Ectodermal cell (in vitro differentiated cells): ENCODE measurements at regions not wholly inside any gene's neighbourhood (a gene's known extent, or its start where the extent isn't known, plus 50 kb on each side); places are given as distances from the start of the nearest gene placed in this dataset.

ENCODE experiments used
- H3K27ac ChIP-seq: 2 replicates; pipeline ENCODE4 v1.7.0; 2013; ENCODE audit warnings: mild to moderate bottlenecking, low read depth, low read length; ENCODE audit not compliant: insufficient read depth, poor library complexity, severe bottlenecking
- H3K27me3 ChIP-seq: 2 replicates; pipeline ENCODE4 v1.7.0; 2013; ENCODE audit warnings: mild to moderate bottlenecking, low read length; ENCODE audit not compliant: insufficient read depth, control insufficient read depth, poor library complexity, severe bottlenecking
- H3K36me3 ChIP-seq: one replicate; pipeline ENCODE4 v1.7.0; 2013; ENCODE audit warnings: low read length; ENCODE audit not compliant: control insufficient read depth, insufficient read depth
- H3K4me1 ChIP-seq: one replicate; pipeline ENCODE4 v1.7.0; 2013; ENCODE audit warnings: low read length; ENCODE audit not compliant: control insufficient read depth, insufficient read depth
- H3K4me3 ChIP-seq: 2 replicates; pipeline ENCODE4 v1.7.0; 2013; ENCODE audit warnings: low read depth, low read length, control low read depth; ENCODE audit not compliant: insufficient read depth
- H3K9me3 ChIP-seq: 2 replicates; pipeline ENCODE4 v1.7.0; 2013; ENCODE audit warnings: mild to moderate bottlenecking, low read length, moderate library complexity; ENCODE audit not compliant: control insufficient read depth
- WGBS, 2 experiments: methylation state at CpG; one replicate each; pipeline ENCODE4 v1.1.7; 2013; ENCODE audit warnings: missing lambda C conversion rate in 2 of 2; 5-methylcytosine and 5-hydroxymethylcytosine counted together

- Histone ChIP-seq H3K27ac (no peak overlapping the region), H3K9me3 (no peaks in the 10 kb centered on the region), H3K4me1 (no peaks in the 10 kb centered on the region), H3K27me3 (no peaks in the 10 kb centered on the region), H3K4me3 (no peak overlapping the region), H3K36me3 (no peaks in the 10 kb centered on the region)
- 89 to 90% methylated on average over 3 of the region's 3 CpGs for WGBS, 2 experiments
Observed at GRCh38 chr1:194600716-194601115, 1414.3 kb upstream of the B3GALT2 start.

GRCh38 chr1:194598098-194598497 is 1411.7 kb upstream of the B3GALT2 start:
- Histone ChIP-seq H3K36me3 (no peaks in the 10 kb centered on the region), H3K27ac (no peak overlapping the region), H3K27me3 (no peaks in the 10 kb centered on the region), H3K4me1 (no peaks in the 10 kb centered on the region), H3K9me3 (no peaks in the 10 kb centered on the region), H3K4me3 (no peak overlapping the region)
- 44 to 68% methylated on average over 1 of the region's 1 CpG for WGBS, 2 experiments

- H3K27me3 ChIP-seq: no peaks in the 10 kb centered on the region
- 100% methylated on average over 1 of the region's 1 CpG; no CpG with 5 or more reads in 1 of the 2 experiments for WGBS, 2 experiments
- no peaks in the 10 kb centered on the region for H3K9me3 ChIP-seq
- H3K36me3 ChIP-seq: no peaks in the 10 kb centered on the region
- H3K4me1 ChIP-seq: no peaks in the 10 kb centered on the region
- no peak overlapping the region for H3K4me3 ChIP-seq
- no peak overlapping the region for H3K27ac ChIP-seq
Observed at GRCh38 chr1:194586302-194586701, 1399.9 kb upstream of the B3GALT2 start.

DNA sequence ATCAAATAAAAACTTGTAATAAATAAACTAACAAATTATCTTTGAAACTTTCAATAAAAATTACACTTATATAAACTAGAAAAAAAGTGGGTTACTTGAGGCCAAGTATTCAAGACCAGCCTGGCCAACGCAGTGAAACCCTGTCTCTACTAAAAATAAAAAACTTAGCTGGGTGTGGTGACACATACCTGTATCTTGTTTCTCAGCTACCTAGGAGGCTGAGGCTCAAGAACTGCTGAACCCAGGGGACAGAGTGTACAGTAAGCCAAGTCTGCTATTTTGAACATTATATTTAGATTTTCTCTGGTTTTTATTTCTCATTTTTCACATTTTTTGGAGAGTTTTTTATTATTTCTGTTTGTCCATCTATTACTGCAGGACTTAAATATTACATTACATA is 1397.6 kb upstream of the B3GALT2 start:
- H3K4me3 ChIP-seq: no peak overlapping the region
- H3K27ac ChIP-seq: no peak overlapping the region
- H3K4me1 ChIP-seq: no peaks in the 10 kb centered on the region
- 82 to 94% methylated on average over 1 of the region's 1 CpG for WGBS, 2 experiments
- no peaks in the 10 kb centered on the region for H3K27me3 ChIP-seq
- H3K9me3 ChIP-seq: no peaks in the 10 kb centered on the region
- no peaks in the 10 kb centered on the region for H3K36me3 ChIP-seq

DNA sequence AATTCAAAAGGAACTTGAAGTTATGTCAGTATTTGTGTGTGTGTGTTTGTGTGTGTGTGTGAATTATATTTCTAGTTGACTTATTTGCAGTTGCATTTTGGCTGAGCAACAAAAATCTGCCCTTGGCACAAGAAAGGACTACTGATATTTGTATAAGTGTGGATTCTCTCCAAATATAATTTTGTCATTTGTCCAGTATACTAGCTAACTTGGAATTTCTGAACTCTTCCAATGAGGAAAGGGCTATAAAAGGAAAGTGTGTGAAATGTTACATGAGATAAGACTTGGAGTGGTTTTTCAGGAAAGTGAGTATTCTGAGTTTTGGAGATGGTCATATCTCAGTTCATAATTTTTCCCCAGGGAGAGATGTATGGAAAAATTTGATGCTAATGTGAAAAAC is 1384.1 kb upstream of the B3GALT2 start:
- no peaks in the 10 kb centered on the region for H3K27me3 ChIP-seq
- H3K4me1 ChIP-seq: no peaks in the 10 kb centered on the region
- no peaks in the 10 kb centered on the region for H3K36me3 ChIP-seq
- H3K9me3 ChIP-seq: no peaks in the 10 kb centered on the region
- no peak overlapping the region for H3K27ac ChIP-seq
- no peak overlapping the region for H3K4me3 ChIP-seq

GRCh38 chr1:194568610-194569009 is 1382.2 kb upstream of the B3GALT2 start:
- Histone ChIP-seq H3K4me1 (no peaks in the 10 kb centered on the region), H3K36me3 (no peaks in the 10 kb centered on the region), H3K27ac (no peak overlapping the region), H3K4me3 (no peak overlapping the region), H3K27me3 (no peaks in the 10 kb centered on the region), H3K9me3 (no peaks in the 10 kb centered on the region)

GRCh38 chr1:194548071-194548470 is 1361.7 kb upstream of the B3GALT2 start:
- no peaks in the 10 kb centered on the region for H3K4me1 ChIP-seq
- no peaks in the 10 kb centered on the region for H3K36me3 ChIP-seq
- H3K27ac ChIP-seq: no peak overlapping the region
- H3K4me3 ChIP-seq: no peak overlapping the region
- no peaks in the 10 kb centered on the region for H3K27me3 ChIP-seq
- no peaks in the 10 kb centered on the region for H3K9me3 ChIP-seq

DNA sequence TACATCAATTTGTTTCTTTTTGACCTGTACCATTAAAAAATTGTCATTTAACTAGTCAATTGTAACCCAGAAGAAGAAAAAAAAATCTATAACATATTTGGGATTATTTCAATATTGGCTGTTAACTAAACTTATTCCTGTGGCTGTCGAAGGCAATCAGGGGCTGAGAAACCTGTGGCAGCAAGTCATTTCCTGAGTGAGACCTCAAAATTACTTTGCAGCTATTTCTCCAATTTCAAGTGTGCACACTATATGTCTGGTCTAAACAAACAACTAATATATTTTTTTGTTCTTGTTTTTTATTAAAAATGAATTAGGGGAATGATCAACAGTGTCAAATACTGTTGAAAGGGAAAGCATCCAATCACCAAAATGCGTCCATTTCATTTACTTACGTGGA is 1357.6 kb upstream of the B3GALT2 start:
- 99 to 100% methylated on average over 2 to 3 of the region's 3 CpGs for WGBS, 2 experiments

DNA sequence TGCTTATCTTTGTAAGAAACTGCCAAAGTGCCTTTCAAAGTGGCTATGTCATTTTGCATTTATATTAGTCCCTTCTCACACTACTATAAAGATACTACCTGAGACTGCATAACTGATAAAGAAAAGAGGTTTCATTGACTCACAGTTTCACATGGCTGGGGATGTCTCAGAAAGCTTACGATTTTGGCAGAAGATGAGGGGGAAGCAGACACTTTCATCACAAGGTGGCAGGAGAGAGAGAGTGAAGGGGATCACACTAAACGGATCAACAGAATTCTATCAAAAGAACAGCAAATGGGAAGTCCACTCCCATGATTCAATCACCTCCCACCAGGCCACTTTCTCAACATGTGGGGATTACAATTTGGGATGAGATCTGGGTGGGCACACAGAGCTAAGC is 1352.0 kb upstream of the B3GALT2 start:
- no peaks in the 10 kb centered on the region for H3K4me1 ChIP-seq
- H3K9me3 ChIP-seq: no peaks in the 10 kb centered on the region
- H3K36me3 ChIP-seq: no peaks in the 10 kb centered on the region
- no peak overlapping the region for H3K4me3 ChIP-seq
- H3K27me3 ChIP-seq: no peaks in the 10 kb centered on the region
- no peak overlapping the region for H3K27ac ChIP-seq
- 54 to 94% methylated on average over 1 to 2 of the region's 2 CpGs for WGBS, 2 experiments

More for the DNA sequence above, 1357.6 kb upstream of the B3GALT2 start:
- Histone ChIP-seq H3K27ac (no peak overlapping the region), H3K4me1 (no peaks in the 10 kb centered on the region), H3K27me3 (no peaks in the 10 kb centered on the region), H3K36me3 (no peaks in the 10 kb centered on the region), H3K9me3 (no peaks in the 10 kb centered on the region), H3K4me3 (no peak overlapping the region)

GRCh38 chr1:194537521-194537920 is 1351.1 kb upstream of the B3GALT2 start:
- Histone ChIP-seq H3K27ac (no peak overlapping the region), H3K36me3 (no peaks in the 10 kb centered on the region), H3K9me3 (no peaks in the 10 kb centered on the region), H3K27me3 (no peaks in the 10 kb centered on the region), H3K4me3 (no peak overlapping the region), H3K4me1 (no peaks in the 10 kb centered on the region)

DNA sequence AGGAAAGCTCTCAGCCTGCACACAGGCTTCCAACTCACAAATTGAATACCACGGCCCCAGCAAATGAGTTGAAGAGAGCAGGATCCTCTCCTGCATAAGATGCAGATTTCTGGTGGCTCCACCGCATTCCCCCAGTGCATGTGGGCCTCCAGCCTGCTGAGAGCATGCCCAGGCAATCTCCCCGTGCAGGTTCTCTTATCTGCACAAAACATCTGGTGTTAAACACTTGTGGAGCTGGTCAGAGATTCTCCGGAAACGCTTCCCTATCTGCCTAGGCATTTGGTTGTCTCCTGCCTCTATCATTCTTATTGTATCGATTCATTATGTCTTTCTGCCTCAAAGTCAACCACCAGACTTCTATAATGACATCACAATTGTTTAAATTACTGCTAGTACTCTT is 1349.0 kb upstream of the B3GALT2 start:
- H3K4me3 ChIP-seq: no peak overlapping the region
- H3K27ac ChIP-seq: no peak overlapping the region
- no peaks in the 10 kb centered on the region for H3K36me3 ChIP-seq
- H3K27me3 ChIP-seq: no peaks in the 10 kb centered on the region
- H3K4me1 ChIP-seq: no peaks in the 10 kb centered on the region
- 82 to 86% methylated on average over 6 of the region's 6 CpGs for WGBS, 2 experiments
- H3K9me3 ChIP-seq: no peaks in the 10 kb centered on the region
